Activated CD8-positive, alpha-beta memory T cell treated with anti-CD3 and anti-CD28 coated beads for 4 hours (primary cell): ENCODE measurements at regions not wholly inside any gene's neighbourhood (a gene's known extent, or its start where the extent isn't known, plus 50 kb on each side); places are given as distances from the start of the nearest gene placed in this dataset.

ENCODE experiments used
- DNase-seq, 2 donors: peaks; one replicate each; pipeline ENCODE4 v3.0.0-alpha.2; 2020; ENCODE audit warnings: low read depth in 2 of 2

- no peak for DNase-seq
Measured at GRCh38 chr22:48247829-48248228, 1485.4 kb downstream of the TBC1D22A start.

GRCh38 chr22:48245196-48245485 is 1482.7 kb downstream of the TBC1D22A start:
- DNase-seq = no peak

- no peak for DNase-seq
Measured at GRCh38 chr22:48244388-48245195, 1482.1 kb downstream of the TBC1D22A start.

GRCh38 chr22:48242461-48242864 is 1480.0 kb downstream of the TBC1D22A start:
- no peak for DNase-seq

GRCh38 chr22:48241658-48242057 is 1479.2 kb downstream of the TBC1D22A start:
- DNase-seq = no peak

GRCh38 chr22:48240935-48241230 is 1478.4 kb downstream of the TBC1D22A start:
- DNase-seq = no peak

GRCh38 chr22:48240148-48240934 is 1477.9 kb downstream of the TBC1D22A start:
- DNase-seq = no peak

- no peak for DNase-seq
Measured at GRCh38 chr22:48239461-48240147, 1477.2 kb downstream of the TBC1D22A start.

- no peak for DNase-seq
Measured at GRCh38 chr22:48238966-48239365, 1476.5 kb downstream of the TBC1D22A start.

GRCh38 chr22:48238284-48238915 is 1476.0 kb downstream of the TBC1D22A start:
- DNase-seq = no peak

- no peak for DNase-seq
Measured at GRCh38 chr22:48237466-48238283, 1475.2 kb downstream of the TBC1D22A start.

GRCh38 chr22:48236261-48236660 is 1473.8 kb downstream of the TBC1D22A start:
- no peak for DNase-seq

- DNase-seq = no peak
Measured at GRCh38 chr22:48235744-48236143, 1473.3 kb downstream of the TBC1D22A start.

GRCh38 chr22:48234011-48234410 is 1471.6 kb downstream of the TBC1D22A start:
- DNase-seq = no peak

GRCh38 chr22:48233586-48233985 is 1471.1 kb downstream of the TBC1D22A start:
- DNase-seq = no peak

GRCh38 chr22:48228468-48228867 is 1466.0 kb downstream of the TBC1D22A start:
- DNase-seq = no peak

- DNase-seq = no peak
Measured at GRCh38 chr22:48227341-48228018, 1465.0 kb downstream of the TBC1D22A start.

- DNase-seq = no peak
Measured at GRCh38 chr22:48226026-48227013, 1463.9 kb downstream of the TBC1D22A start.

GRCh38 chr22:48224332-48224731 is 1461.9 kb downstream of the TBC1D22A start:
- DNase-seq = no peak
